Loucy (cell line): ENCODE measurements at regions not wholly inside any gene's neighbourhood (a gene's known extent, or its start where the extent isn't known, plus 50 kb on each side); places are given as distances from the start of the nearest gene placed in this dataset.

Experiments used
- CTCF ChIP-seq: fragments of 200-600 bp; sonication (generic); conservative IDR thresholded peaks from 2 replicates; pipeline ENCODE4 v1.5.1; 2014; ENCODE audit warnings: mild to moderate bottlenecking, antibody characterized with exemption, low read length
- EZH2phosphoT487 ChIP-seq: fragments of 200-600 bp; IDR thresholded peaks from 2 replicates; pipeline ENCODE4 v1.6.1; 2018; ENCODE audit warnings: antibody characterized with exemption, mild to moderate bottlenecking, moderate library complexity, borderline replicate concordance

GRCh38 chr7:13610372-13610771, 379.1 kb downstream of the ETV1 start:
- TF ChIP-seq CTCF = no peak
- no peak for TF ChIP-seq EZH2phosphoT487
